ENCODE measurements at regions not wholly inside any gene's neighbourhood (a gene's known extent, or its start where the extent isn't known, plus 50 kb on each side); places are given as distances from the start of the nearest gene placed in this dataset.

- 71 to 80% methylated on average over 2 of the region's 2 CpGs for WGBS, 2 donors
- intact Hi-C loops (cut with DNase I) = no loop called here
- Histone ChIP-seq H3K4me3 (replicated peaks in 1 of 3) (no peak overlapping the region), H3K27ac (no peak overlapping the region), H3K36me3 (no peaks in the 10 kb centered on the region), H3K27me3 (no peaks in the 10 kb centered on the region), H3K4me1 (no peaks in the 10 kb centered on the region), H3K9me3 (no peaks in the 10 kb centered on the region)
- no peak for DNase-seq
- TF ChIP-seq POLR2A (IDR thresholded peaks at IDR 0.05) (no peak), CTCF (IDR thresholded peaks at IDR 0.05) (no peak)
Observed at GRCh38 chr3:30078736-30079135, 527.7 kb upstream of the TGFBR2 start.

- no peak overlapping the region for H3K4me3 ChIP-seq (replicated peaks in 1 of 3)
- intact Hi-C loops (cut with DNase I) = no loop called here
- H3K4me1 ChIP-seq = no peaks in the 10 kb centered on the region
- H3K9me3 ChIP-seq = no peaks in the 10 kb centered on the region
- no peak overlapping the region for H3K27ac ChIP-seq
- H3K27me3 ChIP-seq = no peaks in the 10 kb centered on the region
- 89 to 91% methylated on average over 3 of the region's 3 CpGs for WGBS, 2 donors
- H3K36me3 ChIP-seq = no peaks in the 10 kb centered on the region
- TF ChIP-seq CTCF (IDR thresholded peaks at IDR 0.05) = no peak
- TF ChIP-seq POLR2A (IDR thresholded peaks at IDR 0.05) = no peak
- no peak for DNase-seq
Observed at GRCh38 chr3:30081904-30082303, 524.5 kb upstream of the TGFBR2 start.

- intact Hi-C loops (cut with DNase I) = no loop called here
- H3K27me3 ChIP-seq = no peaks in the 10 kb centered on the region
- no peaks in the 10 kb centered on the region for H3K36me3 ChIP-seq
- H3K4me3 ChIP-seq (replicated peaks in 1 of 3) = no peak overlapping the region
- H3K9me3 ChIP-seq = no peaks in the 10 kb centered on the region
- TF ChIP-seq POLR2A (IDR thresholded peaks at IDR 0.05) (no peak), CTCF (IDR thresholded peaks at IDR 0.05) (no peak)
- WGBS, 2 donors = 72 to 80% methylated on average over 7 of the region's 7 CpGs
- no peaks in the 10 kb centered on the region for H3K4me1 ChIP-seq
- no peak overlapping the region for H3K27ac ChIP-seq
- DNase-seq = no peak
Observed at GRCh38 chr3:30082652-30083051, 523.7 kb upstream of the TGFBR2 start.

- no peak for DNase-seq
- Histone ChIP-seq H3K4me3 (replicated peaks in 1 of 3) (no peak overlapping the region), H3K27ac (no peak overlapping the region), H3K27me3 (no peaks in the 10 kb centered on the region), H3K4me1 (no peaks in the 10 kb centered on the region), H3K36me3 (no peaks in the 10 kb centered on the region), H3K9me3 (no peaks in the 10 kb centered on the region)
- intact Hi-C loops (cut with DNase I) = no loop called here
- TF ChIP-seq POLR2A (IDR thresholded peaks at IDR 0.05) = no peak
- TF ChIP-seq CTCF (IDR thresholded peaks at IDR 0.05) = no peak
- 83 to 84% methylated on average over 4 of the region's 4 CpGs for WGBS, 2 donors
Observed at GRCh38 chr3:30083315-30083714, 523.1 kb upstream of the TGFBR2 start.

- no peaks in the 10 kb centered on the region for H3K36me3 ChIP-seq
- no peaks in the 10 kb centered on the region for H3K9me3 ChIP-seq
- TF ChIP-seq POLR2A (IDR thresholded peaks at IDR 0.05) (no peak), CTCF (IDR thresholded peaks at IDR 0.05) (no peak)
- H3K4me1 ChIP-seq = no peaks in the 10 kb centered on the region
- WGBS, 2 donors = 75 to 79% methylated on average over 5 of the region's 5 CpGs
- DNase-seq = no peak
- no peak overlapping the region for H3K4me3 ChIP-seq (replicated peaks in 1 of 3)
- no peak overlapping the region for H3K27ac ChIP-seq
- H3K27me3 ChIP-seq = no peaks in the 10 kb centered on the region
- intact Hi-C loops (cut with DNase I) = no loop called here
Observed at GRCh38 chr3:30084316-30084715, 522.1 kb upstream of the TGFBR2 start.
